Bronchial epithelial cell (primary cell): ENCODE measurements at regions not wholly inside any gene's neighbourhood (a gene's known extent, or its start where the extent isn't known, plus 50 kb on each side); places are given as distances from the start of the nearest gene placed in this dataset.

ENCODE experiments used
- DNase-seq: peaks from one replicate; pipeline ENCODE4 v3.0.0-alpha.2; 2010; ENCODE audit warnings: low read depth
- FAIRE-seq: peaks from 2 replicates; lab custom pipeline; 2011; peaks lifted over from hg19 to GRCh38; lab: Jason Lieb, UNC
- H3K27me3 ChIP-seq: 2 replicates; pipeline ENCODE4 v1.5.1; 2011; ENCODE audit warnings: low read length; ENCODE audit not compliant: control insufficient read depth, insufficient read depth
- H3K36me3 ChIP-seq: 2 replicates; pipeline ENCODE4 v1.5.1; 2011; ENCODE audit warnings: low read length; ENCODE audit not compliant: control insufficient read depth, insufficient read depth
- H3K4me3 ChIP-seq: 2 replicates; pipeline ENCODE4 v1.5.1; 2011; ENCODE audit warnings: mild to moderate bottlenecking, low read depth, low read length, control low read depth
- TF ChIP-seq, protein P1 (sequence below): IDR thresholded peaks from 2 replicates; pipeline ENCODE4 v1.5.1; 2011; ENCODE audit warnings: mild to moderate bottlenecking, moderate library complexity, low read length, control low read depth, inconsistent platforms; ENCODE audit not compliant: insufficient read depth, severe bottlenecking

DNA sequence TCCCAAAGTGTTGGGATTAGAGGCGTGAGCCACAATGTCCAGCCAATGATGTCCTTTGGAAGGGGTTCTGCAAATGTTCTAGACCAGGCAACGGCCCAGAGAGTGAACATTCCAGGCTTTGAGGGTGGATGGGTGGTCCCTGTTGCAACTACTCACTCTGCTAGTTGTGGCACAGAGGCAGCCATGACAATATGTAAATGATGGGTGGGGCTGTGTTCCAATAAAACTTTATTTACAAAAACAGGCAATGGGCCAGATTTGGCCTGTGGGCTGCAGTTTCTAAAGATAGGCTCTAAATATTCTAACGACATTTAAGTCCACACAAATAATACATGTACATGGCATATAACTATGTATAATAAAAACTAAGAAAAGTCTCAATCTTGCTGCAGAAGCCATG lies 276.3 kb downstream of the CTTN start:
- Histone ChIP-seq H3K27me3 (no peaks in the 10 kb centered on the region), H3K4me3 (no peak overlapping the region), H3K36me3 (no peaks in the 10 kb centered on the region)
- DNase-seq: no peak
- TF ChIP-seq, protein P1, sequence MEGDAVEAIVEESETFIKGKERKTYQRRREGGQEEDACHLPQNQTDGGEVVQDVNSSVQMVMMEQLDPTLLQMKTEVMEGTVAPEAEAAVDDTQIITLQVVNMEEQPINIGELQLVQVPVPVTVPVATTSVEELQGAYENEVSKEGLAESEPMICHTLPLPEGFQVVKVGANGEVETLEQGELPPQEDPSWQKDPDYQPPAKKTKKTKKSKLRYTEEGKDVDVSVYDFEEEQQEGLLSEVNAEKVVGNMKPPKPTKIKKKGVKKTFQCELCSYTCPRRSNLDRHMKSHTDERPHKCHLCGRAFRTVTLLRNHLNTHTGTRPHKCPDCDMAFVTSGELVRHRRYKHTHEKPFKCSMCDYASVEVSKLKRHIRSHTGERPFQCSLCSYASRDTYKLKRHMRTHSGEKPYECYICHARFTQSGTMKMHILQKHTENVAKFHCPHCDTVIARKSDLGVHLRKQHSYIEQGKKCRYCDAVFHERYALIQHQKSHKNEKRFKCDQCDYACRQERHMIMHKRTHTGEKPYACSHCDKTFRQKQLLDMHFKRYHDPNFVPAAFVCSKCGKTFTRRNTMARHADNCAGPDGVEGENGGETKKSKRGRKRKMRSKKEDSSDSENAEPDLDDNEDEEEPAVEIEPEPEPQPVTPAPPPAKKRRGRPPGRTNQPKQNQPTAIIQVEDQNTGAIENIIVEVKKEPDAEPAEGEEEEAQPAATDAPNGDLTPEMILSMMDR: no peak
- no peak for FAIRE-seq

DNA sequence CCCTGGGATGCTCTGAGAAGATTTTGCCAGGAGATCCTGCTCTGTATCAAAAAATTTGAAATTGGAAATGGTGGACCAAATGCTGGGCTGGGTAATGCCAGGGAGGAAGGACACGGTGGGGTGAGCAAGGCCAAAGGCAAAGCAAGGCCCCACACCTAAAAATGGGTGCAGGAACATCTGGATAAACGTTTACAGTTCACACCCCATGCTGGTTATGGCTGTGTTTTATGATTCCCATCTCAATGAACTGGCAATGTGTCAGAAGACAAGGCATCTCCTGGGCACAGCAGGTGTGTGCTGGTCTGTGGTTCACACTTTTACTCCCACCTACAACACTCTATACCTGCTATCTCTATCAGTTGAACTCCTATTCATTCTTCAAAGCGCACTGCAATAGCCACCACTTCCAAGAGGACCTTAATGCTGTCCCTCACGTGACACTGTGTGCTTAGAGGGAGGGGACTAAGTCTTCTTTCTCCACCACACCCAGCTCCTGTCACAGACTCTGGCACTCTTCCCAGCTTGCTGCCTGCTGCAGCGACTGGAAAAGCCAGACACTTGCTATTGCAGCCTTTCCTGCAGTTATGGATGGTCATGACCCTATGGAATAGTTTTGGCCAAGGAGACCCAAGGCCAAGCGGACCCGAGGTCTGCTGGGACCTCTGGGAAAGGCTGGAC lies 277.5 kb downstream of the CTTN start:
- no peaks in the 10 kb centered on the region for H3K27me3 ChIP-seq
- DNase-seq: no peak
- no peaks in the 10 kb centered on the region for H3K36me3 ChIP-seq
- TF ChIP-seq, protein P1: no peak
- peak; percentile 83 for FAIRE-seq
- H3K4me3 ChIP-seq: no peak overlapping the region

DNA sequence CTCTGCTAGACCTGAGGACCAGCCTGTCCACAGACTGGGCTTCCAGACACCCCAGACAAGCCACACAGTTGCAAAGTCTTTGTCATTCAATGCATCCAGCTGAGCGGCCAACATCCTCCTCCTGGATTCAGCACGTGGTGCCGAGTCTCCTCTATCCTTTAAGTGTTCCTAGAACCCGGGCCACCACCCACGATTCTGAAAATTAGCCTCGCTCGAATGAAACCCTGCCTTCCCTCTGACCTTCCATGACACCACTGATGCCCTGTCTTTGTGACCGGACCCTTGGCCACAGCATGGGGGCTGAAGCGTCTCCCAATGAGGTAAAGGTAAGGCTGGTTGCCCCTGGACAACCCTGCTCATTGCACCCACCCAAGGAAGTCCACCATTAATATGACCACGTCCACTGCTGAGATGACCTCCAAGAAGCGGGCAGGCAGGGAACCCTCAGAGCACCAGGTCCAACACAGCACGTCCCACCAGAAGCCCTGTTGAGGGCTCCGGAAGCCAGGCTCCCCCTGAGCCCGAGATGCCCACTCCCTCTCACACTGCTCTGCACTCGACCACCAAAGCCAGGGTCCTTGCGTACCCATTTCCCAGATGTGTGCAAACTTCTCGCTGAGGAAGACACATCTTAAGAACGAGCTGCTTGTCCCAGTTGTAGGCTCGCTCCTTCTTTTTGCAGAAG lies 279.0 kb downstream of the CTTN start:
- Histone ChIP-seq H3K27me3 (no peaks in the 10 kb centered on the region), H3K36me3 (no peaks in the 10 kb centered on the region), H3K4me3 (no peak overlapping the region)
- FAIRE-seq: no peak
- no peak for DNase-seq
- TF ChIP-seq, protein P1: no peak

DNA sequence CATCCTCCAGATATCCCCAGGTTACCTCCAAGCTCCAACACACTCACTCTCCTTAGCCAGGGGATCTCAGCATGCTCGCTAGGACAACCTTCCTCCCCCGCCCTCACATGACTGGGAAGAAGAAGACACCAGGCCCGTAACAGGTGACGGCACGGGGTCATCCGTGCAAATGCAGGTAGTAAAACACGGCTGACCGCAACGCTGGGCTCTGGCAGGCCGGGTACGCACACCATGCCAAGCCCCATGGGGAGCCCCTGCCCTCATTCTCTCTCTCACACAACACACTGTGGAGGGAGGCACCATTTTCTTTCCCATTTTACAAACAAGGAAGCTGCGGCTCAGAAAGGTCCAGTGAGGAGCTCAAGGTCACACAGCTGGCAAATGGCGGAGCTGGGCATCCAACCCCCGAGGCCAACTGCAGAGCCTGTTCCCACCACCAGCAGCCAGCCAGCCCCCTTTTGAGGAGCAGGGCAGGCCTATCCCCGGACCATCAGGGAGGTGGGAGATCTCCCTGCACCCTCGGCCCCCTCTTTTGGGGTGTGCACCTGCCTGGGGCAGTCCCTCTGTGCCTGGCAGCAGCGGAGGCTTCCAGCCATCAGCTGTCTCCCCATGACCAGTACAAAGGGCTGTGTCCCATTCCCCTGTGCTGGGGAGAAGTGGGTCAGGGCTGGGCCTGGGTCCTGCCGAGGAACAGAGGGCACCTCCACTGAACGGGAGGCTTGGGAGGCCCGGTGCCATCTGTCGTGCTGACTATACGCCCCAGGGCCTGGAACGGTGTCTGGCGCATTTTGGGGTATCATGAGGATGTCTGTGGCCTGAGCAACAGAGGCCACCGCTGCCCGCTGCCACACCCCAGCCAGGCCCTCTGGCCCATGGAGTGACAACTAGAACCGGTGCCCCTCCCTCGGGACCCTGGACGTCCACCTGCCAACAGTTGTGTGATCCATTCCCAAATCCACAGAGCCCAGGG lies 280.9 kb downstream of the CTTN start:
- TF ChIP-seq, protein P1: no peak
- H3K4me3 ChIP-seq: no peak overlapping the region
- no peak for FAIRE-seq
- no peaks in the 10 kb centered on the region for H3K36me3 ChIP-seq
- no peaks in the 10 kb centered on the region for H3K27me3 ChIP-seq
- no peak for DNase-seq

DNA sequence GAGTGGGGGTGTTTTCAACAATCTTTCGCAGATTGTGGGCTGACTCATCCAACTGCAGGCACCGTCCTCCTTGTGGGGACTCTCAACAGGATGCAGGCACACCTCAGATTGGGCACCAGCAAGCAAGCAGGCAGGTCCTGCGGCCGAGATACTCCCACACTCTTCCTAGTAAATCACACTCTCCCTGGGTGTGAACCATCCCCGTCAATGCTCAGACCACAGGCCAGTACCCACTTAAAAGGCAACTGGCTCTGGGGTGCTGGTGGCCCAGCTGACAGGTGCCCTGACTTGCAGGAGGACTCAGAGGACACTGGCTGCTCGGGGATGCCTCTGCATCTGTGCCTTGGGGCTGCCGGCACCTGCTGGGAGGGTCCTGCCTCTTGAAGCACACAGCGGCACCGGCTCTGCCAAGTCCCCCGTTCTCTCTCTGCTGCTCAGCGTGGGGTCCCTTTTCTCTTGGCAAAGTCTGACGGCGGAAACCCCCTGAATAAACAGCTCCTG lies 282.5 kb downstream of the CTTN start:
- FAIRE-seq (no peak), DNase-seq (no peak)
- H3K4me3 ChIP-seq: no peak overlapping the region
- no peaks in the 10 kb centered on the region for H3K36me3 ChIP-seq
- TF ChIP-seq, protein P1: no peak
- H3K27me3 ChIP-seq: no peaks in the 10 kb centered on the region
